ENCODE measurements at regions not wholly inside any gene's neighbourhood (a gene's known extent, or its start where the extent isn't known, plus 50 kb on each side); places are given as distances from the start of the nearest gene placed in this dataset.

DNA sequence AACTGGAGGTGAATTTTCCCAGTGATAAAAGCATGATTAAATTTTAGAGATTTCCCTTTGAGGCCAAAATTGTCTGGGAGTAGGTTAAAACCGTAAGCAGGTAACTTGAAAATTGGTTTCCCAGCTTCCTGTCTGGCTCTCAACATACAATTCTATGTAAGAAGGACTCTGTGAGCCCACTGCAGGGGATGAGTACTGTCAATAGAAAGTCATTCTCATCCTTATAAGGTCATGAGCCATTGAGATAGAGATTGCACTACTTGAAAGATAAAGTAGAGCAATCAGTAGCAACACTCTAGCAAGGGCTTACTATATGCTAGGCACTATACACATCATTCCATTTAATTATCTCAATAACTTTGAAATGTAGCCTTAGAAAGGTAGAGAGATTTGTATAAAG lies 225.6 kb upstream of the HMGA2 start:
- no peak for DNase-seq

DNA sequence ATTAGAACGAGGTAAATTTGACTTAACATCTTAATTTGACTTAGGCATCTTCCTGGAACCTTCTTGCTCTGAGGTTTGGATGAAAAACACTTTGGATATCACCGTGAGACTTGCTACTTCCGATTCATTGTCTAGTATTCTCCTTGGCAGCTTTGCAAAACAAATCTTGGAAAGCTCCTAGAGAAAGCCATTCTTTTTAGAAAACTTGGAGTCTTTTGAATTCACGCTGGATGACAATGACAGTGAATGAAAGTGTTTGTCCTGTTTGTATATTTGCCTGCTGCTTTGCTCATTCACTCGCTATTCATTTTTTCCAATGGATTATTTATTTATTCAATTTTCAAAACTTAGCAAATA lies 222.1 kb upstream of the HMGA2 start:
- no peak for DNase-seq

DNA sequence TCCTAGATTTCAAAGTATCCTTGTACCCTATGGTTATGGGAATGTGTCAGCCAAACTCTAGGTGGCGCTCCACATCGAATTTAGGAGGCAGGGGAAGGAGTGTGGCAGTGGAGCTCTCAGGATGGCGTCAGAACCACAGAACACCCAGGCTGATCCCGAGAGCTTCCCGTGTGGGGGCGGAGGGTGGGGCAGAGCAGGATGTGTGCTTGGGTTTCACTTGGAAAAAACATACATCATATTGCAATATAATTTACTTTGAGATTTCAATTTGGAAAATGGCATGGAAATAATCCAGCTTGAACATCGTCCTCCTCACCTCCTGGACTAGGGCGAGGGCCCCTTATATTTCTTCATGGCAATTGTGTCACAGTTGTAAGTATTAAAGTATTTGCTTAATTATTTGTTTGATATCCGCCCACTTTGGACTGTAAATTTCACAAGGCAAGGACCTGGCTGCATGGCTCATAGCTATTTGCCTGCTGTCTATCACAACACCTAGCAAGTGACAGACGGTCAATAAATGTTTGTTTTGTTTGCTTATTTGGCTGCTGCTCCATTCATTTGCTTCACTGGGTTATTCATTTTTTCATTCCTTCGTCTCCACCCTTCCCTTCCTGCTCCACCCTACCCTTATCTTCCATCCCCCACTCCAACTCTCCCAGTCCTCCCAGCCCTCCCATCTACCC lies 221.5 kb upstream of the HMGA2 start:
- peak; percentile 96 for DNase-seq

DNA sequence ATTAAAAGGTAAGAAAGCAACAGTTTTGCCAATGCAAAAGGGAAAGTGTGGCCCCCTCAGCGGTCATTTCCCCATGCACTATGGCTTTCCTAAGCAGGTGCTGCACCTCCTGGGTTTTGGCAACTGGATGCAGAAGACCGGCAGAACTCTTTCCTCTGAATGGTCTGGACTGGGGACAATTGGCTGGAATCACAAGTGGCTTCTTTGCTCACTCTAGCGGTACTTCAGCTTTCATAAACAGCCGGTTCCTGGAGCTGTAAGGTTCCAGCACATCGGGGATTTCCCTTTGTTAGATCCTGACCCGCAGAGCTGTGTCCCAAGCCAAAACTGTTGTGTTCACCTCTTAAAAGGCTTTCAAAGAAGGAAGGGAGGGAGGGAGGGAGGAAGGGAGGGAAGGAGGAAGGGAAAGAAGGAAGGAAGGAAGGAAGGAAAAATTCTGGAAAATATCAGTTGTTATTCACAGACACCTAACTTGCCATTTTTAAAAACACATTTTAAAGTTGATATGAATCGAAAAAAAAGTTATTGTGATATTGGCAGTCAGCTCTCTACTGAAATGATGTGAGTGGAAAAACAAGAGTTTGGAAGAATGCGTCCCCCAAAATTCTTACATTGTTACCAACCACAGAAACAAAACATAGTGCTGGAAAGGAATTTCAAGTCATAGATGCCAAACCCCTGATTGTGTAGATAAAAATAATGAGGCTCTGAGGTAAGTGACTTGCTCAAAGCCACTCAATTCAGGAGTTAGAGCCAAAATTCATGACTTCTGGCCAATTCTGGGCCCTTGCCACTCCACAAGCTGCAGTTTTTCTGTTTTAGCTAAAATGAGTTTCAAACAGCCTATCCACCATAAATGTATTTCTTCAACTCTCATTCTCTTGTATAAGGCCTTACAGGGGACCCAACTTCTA lies 220.6 kb upstream of the HMGA2 start:
- DNase-seq, result peak; percentile 94

- DNase-seq, result no peak
These were observed 219.3 kb upstream of the HMGA2 start for GRCh38 chr12:65605019-65605418.

- DNase-seq, result no peak
These were observed 218.1 kb upstream of the HMGA2 start for GRCh38 chr12:65606008-65606766.

GRCh38 chr12:65607401-65607841 lies 216.9 kb upstream of the HMGA2 start:
- DNase-seq, result peak; percentile 26

DNA sequence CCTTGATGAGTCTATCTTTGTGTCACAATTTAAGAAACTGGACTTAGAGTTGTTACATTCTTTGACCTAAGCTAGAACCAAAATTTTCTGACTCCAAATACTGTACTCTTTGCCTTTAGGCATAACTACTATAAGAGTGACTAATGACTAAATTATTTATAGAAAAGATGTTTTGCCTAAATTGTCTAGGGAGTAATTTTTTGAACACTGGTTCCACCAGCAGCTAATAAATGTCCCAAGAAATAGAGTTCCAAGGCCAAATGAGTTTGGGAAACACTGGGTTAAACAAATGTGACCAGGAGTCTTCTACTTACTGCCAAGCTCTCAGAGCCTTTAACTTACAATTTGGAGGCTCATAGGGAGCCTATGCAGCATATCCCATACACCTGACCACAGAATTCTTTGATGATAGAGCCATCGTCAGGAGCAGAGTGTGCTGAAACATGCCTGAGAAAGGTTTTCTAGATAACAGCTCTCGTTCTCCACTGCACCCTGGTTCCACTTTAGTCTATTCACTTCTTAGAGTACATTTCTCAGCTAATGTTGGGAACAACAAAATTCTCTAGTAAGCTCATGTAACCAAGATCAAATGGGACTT lies 215.9 kb upstream of the HMGA2 start:
- peak; percentile 75 for DNase-seq

DNA sequence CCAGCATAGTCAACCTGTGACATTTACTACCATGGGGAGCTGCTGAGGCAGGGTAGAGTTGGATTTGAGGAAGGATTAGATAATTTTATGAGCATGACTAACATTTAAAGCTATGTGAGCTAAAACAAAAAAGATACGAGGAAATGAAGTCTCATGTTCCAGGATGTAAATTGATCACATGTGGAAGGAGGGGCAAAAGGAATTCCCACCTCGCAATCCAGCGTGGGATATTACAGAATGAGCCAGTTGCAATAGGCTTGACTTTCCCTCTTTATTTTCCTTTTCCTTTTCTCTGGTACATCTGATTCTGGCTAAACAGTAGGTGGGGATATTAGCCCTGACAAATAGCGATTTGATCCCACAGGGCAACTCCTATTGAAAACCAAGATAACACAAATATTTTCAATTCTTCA lies 214.9 kb upstream of the HMGA2 start:
- DNase-seq, result peak; percentile 95

GRCh38 chr12:65611396-65611795 lies 212.9 kb upstream of the HMGA2 start:
- no peak for DNase-seq

- peak; percentile 44 for DNase-seq
These were observed 211.8 kb upstream of the HMGA2 start for GRCh38 chr12:65612440-65612839.

GRCh38 chr12:65613692-65614091 lies 210.6 kb upstream of the HMGA2 start:
- no peak for DNase-seq

- DNase-seq, result no peak
These were observed 209.9 kb upstream of the HMGA2 start for GRCh38 chr12:65614259-65614889.

DNA sequence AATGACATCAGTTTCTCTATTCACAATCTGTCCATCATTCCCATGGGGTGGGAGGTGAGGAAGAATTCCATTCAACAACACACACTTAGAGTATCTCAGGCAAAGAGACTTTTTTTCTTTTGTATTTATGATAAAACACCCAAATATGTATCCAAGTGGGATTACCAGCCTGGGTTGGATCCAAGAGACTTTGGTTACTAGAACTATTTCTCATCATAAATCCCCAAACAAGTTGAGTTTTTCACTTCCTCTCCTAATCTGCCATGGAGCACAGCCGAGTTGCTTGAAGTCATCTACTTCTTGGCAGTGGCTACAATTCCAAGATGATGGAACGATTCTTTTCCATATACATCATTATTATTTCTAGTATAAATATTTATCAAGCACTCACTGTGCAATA lies 209.2 kb upstream of the HMGA2 start:
- DNase-seq, result peak; percentile 87

DNA sequence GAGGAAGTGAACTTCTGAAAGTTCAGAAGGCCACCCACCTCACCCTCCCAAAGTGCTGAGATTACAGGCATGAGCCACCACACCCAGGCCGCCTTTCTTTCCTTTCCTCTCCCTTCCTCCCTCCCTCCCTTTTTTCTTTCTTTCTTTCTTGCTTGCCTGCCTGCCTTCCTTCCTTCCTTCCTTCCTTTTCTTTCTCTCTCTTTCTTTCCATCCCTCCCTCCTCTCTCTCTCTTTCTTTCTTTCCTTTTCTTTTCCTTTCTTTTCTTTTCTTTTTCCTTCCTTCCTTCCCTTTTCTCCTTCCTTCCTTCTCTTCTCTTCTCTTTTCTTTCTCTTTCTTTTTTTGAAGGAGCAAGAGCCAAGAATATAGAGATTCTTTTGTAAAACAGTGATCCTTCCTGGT lies 208.3 kb upstream of the HMGA2 start:
- DNase-seq, result no peak

- DNase-seq, result no peak
These were observed 205.7 kb upstream of the HMGA2 start for GRCh38 chr12:65618588-65618987.

- no peak for DNase-seq
These were observed 205.3 kb upstream of the HMGA2 start for GRCh38 chr12:65619018-65619417.

DNA sequence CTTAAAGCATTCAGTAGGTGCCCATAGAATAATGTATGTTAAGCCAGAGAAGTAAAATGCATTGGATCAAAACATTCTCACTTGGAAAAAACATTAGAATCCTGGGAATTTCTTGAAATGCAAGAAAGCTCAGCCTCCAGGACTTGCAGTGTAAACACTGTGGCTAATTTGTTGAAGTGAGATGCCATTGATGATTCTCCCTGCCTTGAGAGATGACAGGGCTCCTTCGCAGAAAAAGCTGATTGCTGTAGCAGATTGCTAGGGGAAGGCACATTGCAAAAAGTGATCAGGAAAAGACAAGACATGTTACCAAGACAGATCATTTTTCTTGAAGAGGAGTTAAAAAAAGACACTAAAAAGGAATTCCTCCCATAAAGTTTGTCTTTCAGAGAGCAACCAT lies 204.2 kb upstream of the HMGA2 start:
- DNase-seq, result no peak

DNA sequence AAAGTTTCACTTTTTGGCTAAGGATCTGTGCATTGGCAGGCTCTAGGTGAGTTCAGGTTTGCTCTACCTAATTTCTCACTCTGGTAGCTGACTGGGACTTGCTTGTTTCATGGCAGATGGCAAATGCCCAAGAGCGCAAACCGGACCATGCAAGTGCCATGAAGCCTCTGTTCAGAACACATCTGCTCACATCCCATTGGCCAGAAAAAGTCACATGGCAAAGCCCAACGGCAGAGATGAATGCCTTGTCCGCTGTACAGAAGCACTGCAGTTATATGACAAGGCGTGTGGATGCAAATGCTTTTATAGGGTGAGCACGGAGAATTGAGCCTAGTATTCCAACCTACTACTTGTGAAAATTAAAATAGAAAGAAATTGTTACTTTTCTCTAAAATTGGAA lies 202.2 kb upstream of the HMGA2 start:
- DNase-seq, result no peak

- no peak for DNase-seq
These were observed 200.8 kb upstream of the HMGA2 start for GRCh38 chr12:65623507-65623906.

DNA sequence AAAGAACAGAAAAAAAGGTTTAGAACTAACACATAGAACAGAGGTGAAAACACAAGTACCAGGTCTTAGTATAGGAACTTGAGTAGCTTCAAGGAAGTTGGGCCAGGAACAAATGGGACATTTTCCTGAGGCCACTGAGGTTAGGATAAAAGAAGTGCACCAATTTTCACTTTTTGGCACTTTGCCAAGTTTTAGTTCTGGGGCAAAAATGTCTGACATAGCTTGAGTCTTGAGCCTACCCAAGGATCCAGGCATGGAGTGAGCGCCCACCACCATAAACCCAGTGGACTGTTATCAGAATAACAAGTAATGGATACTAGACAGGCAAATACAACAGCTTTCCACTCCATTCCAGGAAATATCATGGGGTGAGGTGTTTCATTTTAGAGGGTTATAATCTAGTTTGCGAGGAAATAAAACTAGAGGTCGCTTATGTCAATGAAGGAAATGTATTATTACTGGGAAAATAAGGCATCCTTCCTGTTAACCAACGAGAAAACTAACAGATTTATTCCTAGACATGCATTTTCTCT lies 199.7 kb upstream of the HMGA2 start:
- no peak for DNase-seq

GRCh38 chr12:65628061-65628460 lies 196.2 kb upstream of the HMGA2 start:
- no peak for DNase-seq
